ACC112 (cell line): ENCODE measurements at regions not wholly inside any gene's neighbourhood (a gene's known extent, or its start where the extent isn't known, plus 50 kb on each side); places are given as distances from the start of the nearest gene placed in this dataset.

Source experiments
- H2AFZ ChIP-seq: fragments of 200-600 bp; sonication (generic); one replicate; pipeline ENCODE4 v1.6.0; 2017; ENCODE audit warnings: antibody characterized with exemption, low read length; ENCODE audit not compliant: unreplicated experiment
- H3K27ac ChIP-seq: fragments of 200-600 bp; sonication (generic); 2 replicates; pipeline ENCODE4 v1.5.1; 2014; ENCODE audit warnings: low read depth, mild to moderate bottlenecking, antibody characterized with exemption, low read length, moderate library complexity
- H3K27me3 ChIP-seq: fragments of 200-600 bp; sonication (generic); 2 replicates; pipeline ENCODE4 v1.6.1; 2014; ENCODE audit warnings: mild to moderate bottlenecking, antibody characterized with exemption, low read length, moderate library complexity, mixed read lengths; ENCODE audit not compliant: insufficient read depth
- H3K36me3 ChIP-seq: fragments of 200-600 bp; sonication (generic); 2 replicates; pipeline ENCODE4 v1.6.1; 2016; ENCODE audit warnings: mild to moderate bottlenecking, antibody characterized with exemption, low read length, moderate library complexity, mixed read lengths; ENCODE audit not compliant: insufficient read depth
- H3K4me1 ChIP-seq: fragments of 200-600 bp; sonication (generic); one replicate; pipeline ENCODE4 v1.6.1; 2016; ENCODE audit warnings: low read length, mixed read lengths; ENCODE audit not compliant: insufficient read depth, unreplicated experiment, control insufficient read depth
- H3K4me3 ChIP-seq: fragments of 200-600 bp; sonication (generic); 2 replicates; pipeline ENCODE4 v1.5.1; 2014; ENCODE audit warnings: mild to moderate bottlenecking, low read depth, low read length
- H3K79me2 ChIP-seq: fragments of 200-600 bp; sonication (generic); one replicate; pipeline ENCODE4 v1.6.0; 2016; ENCODE audit warnings: low read length; ENCODE audit not compliant: control insufficient read depth, unreplicated experiment, insufficient read depth

DNA sequence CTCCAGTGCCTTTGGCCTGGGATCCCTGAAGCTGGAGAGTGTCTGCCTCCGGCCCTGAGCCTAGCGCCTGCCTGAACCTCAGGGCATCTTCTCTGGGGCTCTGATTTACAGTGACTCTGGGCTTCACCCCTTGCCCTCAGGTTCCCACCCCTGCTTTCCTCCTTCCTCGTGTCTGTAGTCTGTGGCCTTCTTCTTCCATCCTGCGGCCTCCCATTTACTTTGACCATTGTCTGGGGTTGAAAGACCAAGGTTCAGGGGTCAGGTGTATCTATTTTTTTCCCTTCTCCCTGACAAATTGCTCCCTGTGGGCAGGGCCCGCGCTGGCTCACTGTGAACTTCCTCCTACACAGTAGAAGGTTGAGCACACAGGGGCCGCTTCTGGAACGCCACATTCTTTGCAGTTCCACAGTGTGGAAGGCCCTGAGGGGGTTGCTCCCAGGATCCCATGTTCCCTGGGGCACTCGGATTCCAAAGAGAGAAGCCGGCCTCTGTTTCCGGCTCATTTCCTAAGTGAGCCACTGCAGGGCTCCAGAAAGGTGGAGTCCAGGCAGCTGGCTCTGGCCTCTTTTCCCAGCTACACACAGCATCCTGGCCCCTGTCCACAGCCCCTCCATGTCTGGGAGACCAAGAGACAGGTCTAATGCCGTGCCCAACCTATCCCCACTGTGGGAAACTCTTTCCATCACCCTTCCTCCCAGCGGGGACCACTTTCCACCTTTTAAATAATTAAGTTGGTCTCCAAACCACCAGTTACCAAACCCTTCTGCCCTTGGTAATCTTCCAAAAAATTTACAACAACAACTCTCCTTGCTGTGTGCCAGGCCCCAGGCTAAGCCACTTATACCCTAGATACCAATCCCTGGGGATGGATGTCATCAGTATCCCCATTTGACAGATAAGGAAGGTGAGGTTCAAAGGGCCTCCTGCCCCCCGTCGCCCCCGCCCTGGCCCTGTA lies 140.3 kb upstream of the IER5L start:
- Histone ChIP-seq H2AFZ (peak overlapping the region; percentile 79), H3K4me1 (peaks cover 41% of the 10 kb centered on the region), H3K79me2 (no peaks in the 10 kb centered on the region), H3K27ac (no peak overlapping the region), H3K27me3 (no peaks in the 10 kb centered on the region), H3K4me3 (no peak overlapping the region), H3K36me3 (no peaks in the 10 kb centered on the region)

DNA sequence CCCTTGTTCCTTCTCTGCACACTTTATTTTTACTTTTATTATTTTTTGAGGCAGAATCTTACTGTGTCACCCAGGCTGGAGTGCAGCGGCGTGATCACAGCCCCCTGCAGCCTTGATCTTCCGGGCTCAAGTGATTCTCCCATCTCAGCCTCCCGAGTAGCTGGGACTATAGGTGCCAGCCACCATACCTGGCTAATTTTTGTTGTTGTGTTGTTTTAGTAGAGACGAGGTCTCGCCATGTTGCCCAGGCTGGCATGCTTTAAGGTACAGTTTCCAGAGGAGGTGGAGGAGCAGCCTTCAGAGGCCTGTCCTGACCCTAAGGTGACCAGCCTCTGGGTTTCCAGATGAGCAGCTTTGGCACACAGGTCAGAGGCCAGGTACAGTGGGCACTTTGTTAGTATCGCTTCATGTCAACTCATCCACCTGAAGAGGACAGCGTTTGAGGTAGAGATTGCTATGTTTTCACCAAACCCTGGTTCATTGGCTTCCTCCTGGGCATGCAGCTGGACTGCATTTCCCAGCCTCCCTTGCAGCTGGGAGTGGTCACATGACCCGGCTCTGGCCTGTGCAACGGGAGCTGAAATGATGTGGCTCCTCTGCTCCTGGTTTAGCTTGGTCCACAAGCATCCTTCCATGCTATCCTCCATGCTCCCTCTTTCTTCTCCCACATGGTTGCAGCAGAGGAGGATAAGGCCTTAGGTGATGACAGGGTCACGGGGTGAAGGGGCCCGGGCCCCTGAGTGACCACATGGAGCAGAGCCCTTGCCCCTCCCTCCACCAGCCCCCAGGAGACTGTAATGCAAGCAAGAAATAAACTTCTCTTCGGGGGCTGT lies 139.3 kb upstream of the IER5L start:
- peaks cover 41% of the 10 kb centered on the region for H3K4me1 ChIP-seq
- no peak overlapping the region for H3K27ac ChIP-seq
- no peaks in the 10 kb centered on the region for H3K79me2 ChIP-seq
- H3K4me3 ChIP-seq: no peak overlapping the region
- no peaks in the 10 kb centered on the region for H3K36me3 ChIP-seq
- peak overlapping the region; percentile 79 for H2AFZ ChIP-seq
- no peaks in the 10 kb centered on the region for H3K27me3 ChIP-seq

DNA sequence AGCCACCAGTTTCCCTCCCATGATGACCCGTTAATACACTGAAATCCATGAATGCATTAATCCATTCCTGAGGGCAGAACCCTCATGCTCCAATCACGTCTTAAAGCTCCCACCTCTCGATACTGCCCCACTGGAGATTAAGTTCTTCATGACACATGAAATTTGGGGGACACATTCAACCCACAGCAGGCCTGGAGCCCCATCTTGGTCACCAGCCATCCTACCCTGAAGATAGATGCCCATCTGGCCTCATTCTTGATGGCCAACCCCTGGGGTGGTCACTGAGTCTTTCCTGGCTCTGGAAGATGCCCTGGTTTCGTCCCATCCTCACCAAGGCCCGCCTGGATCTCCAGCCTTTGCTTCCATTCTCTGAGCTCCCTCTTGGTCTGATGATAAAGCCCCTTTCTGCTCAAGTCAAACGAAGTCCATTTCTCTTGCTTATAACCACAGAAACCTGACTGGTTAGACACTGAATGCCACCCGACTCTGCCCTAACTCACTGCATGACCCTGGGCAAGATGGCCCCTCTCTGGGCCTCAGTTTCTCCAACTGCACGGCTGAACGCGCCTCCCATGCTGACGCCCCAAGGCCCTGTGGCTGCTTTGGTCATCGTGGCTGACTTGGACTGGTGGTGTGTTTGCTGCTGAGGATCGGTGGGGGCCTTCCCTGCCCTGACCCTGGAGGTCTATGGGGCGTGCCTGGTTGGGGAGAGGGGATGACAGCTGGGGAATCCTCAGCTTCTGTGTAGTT lies 138.4 kb upstream of the IER5L start:
- H3K27ac ChIP-seq: peak overlapping the region; percentile 68; the same call in 1 of the 2 replicates
- no peak overlapping the region for H2AFZ ChIP-seq
- no peaks in the 10 kb centered on the region for H3K36me3 ChIP-seq
- H3K4me3 ChIP-seq: no peak overlapping the region
- no peaks in the 10 kb centered on the region for H3K79me2 ChIP-seq
- H3K27me3 ChIP-seq: no peaks in the 10 kb centered on the region
- H3K4me1 ChIP-seq: peaks cover 41% of the 10 kb centered on the region

DNA sequence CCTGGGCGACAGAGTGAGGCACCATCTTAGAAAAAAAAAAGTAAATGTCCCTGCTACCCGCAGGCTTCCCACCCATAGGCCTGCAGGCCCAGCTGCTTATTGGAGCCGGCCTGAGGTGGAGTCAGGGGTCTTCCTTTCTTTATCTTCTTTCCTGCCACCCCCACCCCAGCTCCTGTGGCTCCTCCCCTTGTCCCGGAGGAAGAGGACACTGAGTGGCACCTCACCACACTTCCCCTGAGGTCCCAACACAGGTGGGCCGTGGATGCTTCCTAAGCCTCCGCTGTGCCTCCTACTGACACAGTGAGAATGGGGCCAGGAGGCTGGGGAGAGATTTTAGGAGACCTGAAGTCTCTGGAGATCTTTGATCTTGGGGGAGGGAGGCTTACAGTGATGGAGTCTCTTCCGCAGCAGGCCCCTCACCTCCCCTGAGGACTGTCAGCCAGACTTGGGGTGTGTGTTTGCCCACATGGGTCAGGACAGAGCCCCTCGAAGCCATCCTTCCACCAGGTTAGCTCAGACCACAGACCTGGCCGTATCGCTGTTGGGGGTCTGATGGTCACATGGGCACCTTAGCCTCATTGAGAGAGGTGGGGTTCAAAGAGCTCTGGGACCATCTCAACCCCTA lies 135.4 kb upstream of the IER5L start:
- Histone ChIP-seq H3K27ac (no peak overlapping the region), H3K4me1 (peaks cover 31% of the 10 kb centered on the region), H3K79me2 (no peaks in the 10 kb centered on the region), H3K36me3 (no peaks in the 10 kb centered on the region), H3K27me3 (no peaks in the 10 kb centered on the region), H2AFZ (no peak overlapping the region), H3K4me3 (no peak overlapping the region)

DNA sequence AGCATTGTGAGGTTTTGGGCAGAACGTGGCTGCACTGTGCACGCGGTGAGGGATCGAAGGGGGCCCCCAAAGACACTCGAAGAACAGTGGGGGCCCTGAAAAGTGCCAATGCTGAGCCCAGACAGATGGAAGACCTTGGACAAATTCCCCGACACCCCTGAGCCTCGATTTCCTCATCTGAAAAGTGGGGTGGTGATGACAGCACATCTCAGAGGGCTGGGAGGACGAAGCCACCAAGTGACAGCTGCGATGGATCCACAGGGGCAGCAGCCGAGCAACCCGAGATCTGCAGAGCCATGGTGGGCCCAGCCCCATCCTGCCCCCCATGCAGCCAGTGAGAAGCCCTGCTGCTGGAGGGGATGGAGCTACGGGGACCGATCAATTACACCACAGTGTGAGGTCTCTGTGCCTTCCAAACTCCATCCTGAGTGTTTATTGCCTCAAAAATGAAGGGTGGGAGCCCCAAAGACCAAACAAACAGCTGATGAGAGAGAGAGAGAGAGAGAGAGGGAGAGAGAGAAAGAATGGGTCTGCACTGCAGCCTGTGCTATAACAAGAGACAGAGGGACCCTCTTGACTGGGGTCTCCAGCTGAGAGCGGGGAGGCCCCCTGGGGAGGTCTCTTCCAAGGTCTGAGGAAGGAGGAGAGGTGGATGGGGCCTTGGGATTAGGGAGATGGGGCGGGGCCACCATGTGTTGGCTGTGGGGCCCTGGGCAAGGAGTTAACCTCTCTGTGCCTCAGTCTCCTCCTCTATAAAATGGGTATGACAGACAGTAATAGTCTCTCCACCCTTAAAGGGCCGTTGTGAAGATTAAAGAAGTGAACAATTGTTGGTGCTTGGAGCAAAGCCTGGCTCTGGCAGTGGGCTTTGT lies 134.4 kb upstream of the IER5L start:
- Histone ChIP-seq H2AFZ (no peak overlapping the region), H3K36me3 (no peaks in the 10 kb centered on the region), H3K27me3 (no peaks in the 10 kb centered on the region), H3K79me2 (no peaks in the 10 kb centered on the region), H3K27ac (no peak overlapping the region), H3K4me1 (peaks cover 21% of the 10 kb centered on the region), H3K4me3 (no peak overlapping the region)

DNA sequence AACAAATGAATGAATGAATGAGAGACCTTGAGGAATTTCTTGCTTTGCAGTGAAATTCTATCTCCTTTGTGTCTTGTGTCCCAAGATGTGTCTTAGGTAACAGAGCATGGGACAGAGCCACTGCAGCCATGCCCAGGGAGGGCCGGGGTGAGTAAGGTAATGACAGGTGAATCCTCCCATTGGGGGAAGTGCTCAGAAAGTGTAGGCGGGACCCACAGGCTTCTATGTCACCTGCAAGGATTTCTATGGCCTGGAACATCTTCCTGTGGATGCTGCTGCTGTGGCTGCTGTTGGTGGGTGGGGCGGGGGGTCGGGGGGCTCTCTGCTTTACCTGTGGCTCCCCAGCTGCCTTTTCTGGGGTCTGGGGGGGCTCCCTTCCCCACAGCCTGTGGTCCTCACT lies 133.6 kb upstream of the IER5L start:
- peaks cover 18% of the 10 kb centered on the region for H3K4me1 ChIP-seq
- no peak overlapping the region for H2AFZ ChIP-seq
- H3K79me2 ChIP-seq: no peaks in the 10 kb centered on the region
- no peak overlapping the region for H3K27ac ChIP-seq
- H3K4me3 ChIP-seq: no peak overlapping the region
- no peaks in the 10 kb centered on the region for H3K36me3 ChIP-seq
- no peaks in the 10 kb centered on the region for H3K27me3 ChIP-seq

DNA sequence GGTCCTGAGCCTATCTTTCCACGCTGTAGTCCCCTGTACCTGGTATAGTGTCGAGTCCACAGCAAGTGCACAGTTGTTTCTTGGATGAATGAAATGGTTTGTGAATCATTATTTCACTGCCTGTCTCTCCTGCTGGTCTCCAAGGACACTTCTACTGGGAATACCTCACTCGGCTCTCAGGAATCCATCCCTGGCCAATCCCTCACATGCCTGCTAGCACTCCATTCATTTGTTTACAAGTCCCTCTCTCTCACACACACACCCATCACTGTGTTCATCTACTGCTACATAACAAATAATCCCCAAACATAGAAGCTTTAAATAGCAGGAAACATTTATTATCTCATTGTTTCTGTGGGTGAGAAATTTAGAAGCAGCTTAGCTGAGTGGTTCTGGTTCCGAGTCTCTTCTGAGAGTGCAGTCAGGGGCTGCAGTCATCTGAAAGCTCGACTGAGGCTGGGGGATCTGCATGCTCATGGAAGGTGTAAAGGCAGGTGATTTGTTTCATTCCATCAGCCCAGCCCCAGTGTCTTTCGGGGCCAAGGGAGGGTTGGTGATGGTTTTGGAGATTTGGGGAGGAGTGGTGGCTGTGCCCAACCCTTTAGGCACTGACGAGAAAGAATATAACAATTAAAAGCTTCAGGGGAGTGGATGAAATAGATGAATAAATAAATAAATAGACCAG lies 132.7 kb upstream of the IER5L start:
- Histone ChIP-seq H3K27me3 (no peaks in the 10 kb centered on the region), H3K79me2 (no peaks in the 10 kb centered on the region), H3K4me3 (no peak overlapping the region), H3K4me1 (peaks cover 12% of the 10 kb centered on the region), H3K27ac (no peak overlapping the region), H3K36me3 (no peaks in the 10 kb centered on the region), H2AFZ (no peak overlapping the region)

DNA sequence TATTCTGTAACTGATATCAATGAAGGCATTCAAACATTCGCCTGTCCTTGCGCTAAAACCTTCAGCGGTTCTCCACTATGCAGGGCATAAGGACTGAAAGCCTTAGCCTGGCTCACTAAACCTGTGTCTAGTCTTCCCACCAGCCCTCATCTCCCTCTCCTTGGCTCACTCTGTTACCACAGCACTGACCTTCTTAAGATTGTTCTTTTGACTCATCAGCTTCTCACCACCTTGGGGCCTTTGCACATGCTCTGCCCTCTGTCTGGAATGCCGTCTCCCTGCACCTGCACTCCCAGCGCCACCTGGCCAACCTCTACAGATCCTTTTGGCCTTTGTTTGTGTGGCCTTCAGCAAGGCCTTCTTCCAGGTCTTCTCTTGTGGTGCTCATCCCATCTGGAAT lies 131.8 kb upstream of the IER5L start:
- Histone ChIP-seq H3K27me3 (no peaks in the 10 kb centered on the region), H3K79me2 (no peaks in the 10 kb centered on the region), H3K4me1 (peaks cover 5% of the 10 kb centered on the region), H2AFZ (no peak overlapping the region), H3K4me3 (no peak overlapping the region), H3K36me3 (no peaks in the 10 kb centered on the region), H3K27ac (no peak overlapping the region)

DNA sequence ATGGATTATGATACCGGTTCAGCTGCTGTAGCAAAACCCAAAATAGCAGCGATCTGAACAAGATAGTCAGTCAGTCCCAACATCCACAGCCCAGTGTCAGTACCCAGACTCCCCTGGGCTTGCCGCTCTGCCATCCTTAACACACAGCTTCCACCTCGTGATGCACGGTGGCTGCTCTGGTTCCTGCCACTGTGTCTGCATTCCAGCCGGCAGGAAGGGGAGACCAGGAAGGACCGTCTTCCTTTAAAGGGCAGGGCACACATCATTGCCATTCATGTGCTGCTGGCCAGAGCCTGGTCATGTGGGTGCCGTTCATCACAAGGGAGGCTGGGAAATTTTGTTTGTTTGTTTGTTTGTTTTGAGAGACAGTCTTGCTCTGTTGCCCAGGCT lies 131.0 kb upstream of the IER5L start:
- H2AFZ ChIP-seq: no peak overlapping the region
- H3K4me1 ChIP-seq: no peaks in the 10 kb centered on the region
- H3K79me2 ChIP-seq: no peaks in the 10 kb centered on the region
- no peak overlapping the region for H3K27ac ChIP-seq
- no peaks in the 10 kb centered on the region for H3K36me3 ChIP-seq
- H3K27me3 ChIP-seq: no peaks in the 10 kb centered on the region
- H3K4me3 ChIP-seq: no peak overlapping the region
